Endodermal cell (in vitro differentiated cells): ENCODE measurements at regions not wholly inside any gene's neighbourhood (a gene's known extent, or its start where the extent isn't known, plus 50 kb on each side); places are given as distances from the start of the nearest gene placed in this dataset.

ENCODE experiments used
- DNase-seq: peaks from one replicate; pipeline ENCODE4 v3.0.0-alpha.2; 2017
- H3K27ac ChIP-seq: 2 replicates; pipeline ENCODE4 v1.5.1; 2013; ENCODE audit warnings: mild to moderate bottlenecking, low read depth, low read length, moderate library complexity
- H3K27me3 ChIP-seq: 2 replicates; pipeline ENCODE4 v1.6.1; 2013; ENCODE audit warnings: mild to moderate bottlenecking, low read length, moderate library complexity; ENCODE audit not compliant: insufficient read depth, control insufficient read depth, poor library complexity, severe bottlenecking
- H3K36me3 ChIP-seq: 2 replicates; pipeline ENCODE4 v1.7.0; 2013; ENCODE audit warnings: mild to moderate bottlenecking, low read length, moderate library complexity; ENCODE audit not compliant: control insufficient read depth, insufficient read depth
- H3K4me1 ChIP-seq: one replicate; pipeline ENCODE4 v1.7.0; 2013; ENCODE audit warnings: low read length; ENCODE audit not compliant: control insufficient read depth, insufficient read depth
- H3K4me3 ChIP-seq: 2 replicates; pipeline ENCODE4 v1.5.1; 2013; ENCODE audit warnings: mild to moderate bottlenecking, low read length, moderate library complexity
- H3K9ac ChIP-seq: 2 replicates; pipeline ENCODE4 v1.6.1; 2013; ENCODE audit warnings: mild to moderate bottlenecking, low read length, moderate library complexity; ENCODE audit not compliant: poor library complexity, severe bottlenecking; ENCODE audit errors: extremely low read depth
- H3K9me3 ChIP-seq: 2 replicates; pipeline ENCODE4 v1.6.1; 2013; ENCODE audit warnings: mild to moderate bottlenecking, low read length, moderate library complexity; ENCODE audit not compliant: control insufficient read depth
- H3K27ac Mint-ChIP-seq: 2 replicates; pipeline ENCODE4 v1.8.0; 2020; ENCODE audit warnings: mixed read lengths
- H3K27me3 Mint-ChIP-seq: 2 replicates; pipeline ENCODE4 v1.8.0; 2021; ENCODE audit warnings: mild to moderate bottlenecking, mixed read lengths; ENCODE audit not compliant: insufficient read depth
- H3K36me3 Mint-ChIP-seq: 2 replicates; pipeline ENCODE4 v1.8.0; 2020; ENCODE audit warnings: low read depth, mixed read lengths
- H3K4me1 Mint-ChIP-seq: 2 replicates; pipeline ENCODE4 v1.8.0; 2020; ENCODE audit warnings: mixed read lengths
- H3K4me3 Mint-ChIP-seq: 2 replicates; pipeline ENCODE4 v1.8.0; 2020; ENCODE audit warnings: mild to moderate bottlenecking, moderate library complexity, mixed read lengths
- H3K9me3 Mint-ChIP-seq: 2 replicates; pipeline ENCODE4 v1.8.0; 2020; ENCODE audit warnings: mild to moderate bottlenecking, mixed read lengths
- CTCF ChIP-seq: fragments of 200-600 bp; sonication (generic); conservative IDR thresholded peaks from 2 replicates; pipeline ENCODE4 v1.5.0; 2021; ENCODE audit warnings: antibody characterized with exemption, mild to moderate bottlenecking
- WGBS, 2 experiments: methylation state at CpG; one replicate each; pipeline versions ENCODE4 v1.1.5 to v1.1.7; 2013; ENCODE audit warnings: missing lambda C conversion rate in 2 of 2, mixed read lengths in 1 of 2; ENCODE audit not compliant: insufficient coverage in 1 of 2, insufficient read length in 1 of 2; 5-methylcytosine and 5-hydroxymethylcytosine counted together

- no peak for DNase-seq
- peaks cover 54% of the 10 kb centered on the region for H3K9me3 Mint-ChIP-seq
- peaks cover 7% of the 10 kb centered on the region for H3K36me3 Mint-ChIP-seq
- H3K27me3 Mint-ChIP-seq, result peaks cover 12% of the 10 kb centered on the region
- Histone ChIP-seq H3K9ac (no peak overlapping the region), H3K4me3 (no peak overlapping the region), H3K36me3 (no peaks in the 10 kb centered on the region), H3K27ac (no peak overlapping the region), H3K27me3 (no peaks in the 10 kb centered on the region), H3K4me1 (no peaks in the 10 kb centered on the region), H3K9me3 (peaks cover 38% of the 10 kb centered on the region)
- no peak overlapping the region for H3K4me3 Mint-ChIP-seq
- peaks cover 8% of the 10 kb centered on the region for H3K4me1 Mint-ChIP-seq
- WGBS, 2 experiments, result 70 to 84% methylated on average over 2 to 6 of the region's 6 CpGs
- no peak overlapping the region for H3K27ac Mint-ChIP-seq
- TF ChIP-seq CTCF, result no peak
Measured at GRCh38 chr1:5264476-5264875, 610.1 kb downstream of the AJAP1 start.

GRCh38 chr1:5256793-5257192, 602.4 kb downstream of the AJAP1 start:
- Mint-ChIP-seq H3K27ac (no peak overlapping the region), H3K4me3 (no peak overlapping the region), H3K27me3 (peaks cover 5% of the 10 kb centered on the region), H3K9me3 (peaks cover 49% of the 10 kb centered on the region), H3K36me3 (peaks cover 4% of the 10 kb centered on the region), H3K4me1 (peaks cover 5% of the 10 kb centered on the region)
- no peak overlapping the region for H3K9ac ChIP-seq
- no peak overlapping the region for H3K4me3 ChIP-seq
- H3K27me3 ChIP-seq, result no peaks in the 10 kb centered on the region
- TF ChIP-seq CTCF, result no peak
- DNase-seq, result no peak
- peaks cover 32% of the 10 kb centered on the region for H3K9me3 ChIP-seq
- no peaks in the 10 kb centered on the region for H3K4me1 ChIP-seq
- WGBS, 2 experiments, result 50 to 91% methylated on average over 1 to 2 of the region's 2 CpGs
- no peaks in the 10 kb centered on the region for H3K36me3 ChIP-seq
- H3K27ac ChIP-seq, result no peak overlapping the region

- DNase-seq, result no peak
- no peaks in the 10 kb centered on the region for H3K27me3 ChIP-seq
- H3K27ac ChIP-seq, result no peak overlapping the region
- Mint-ChIP-seq H3K36me3 (peaks cover 4% of the 10 kb centered on the region), H3K4me3 (no peak overlapping the region), H3K27ac (no peak overlapping the region), H3K27me3 (peaks cover 5% of the 10 kb centered on the region), H3K9me3 (peaks cover 44% of the 10 kb centered on the region), H3K4me1 (peaks cover 5% of the 10 kb centered on the region)
- no peaks in the 10 kb centered on the region for H3K36me3 ChIP-seq
- no peaks in the 10 kb centered on the region for H3K4me1 ChIP-seq
- H3K9me3 ChIP-seq, result peaks cover 28% of the 10 kb centered on the region
- TF ChIP-seq CTCF, result no peak
- no peak overlapping the region for H3K9ac ChIP-seq
- WGBS, 2 experiments, result 96 to 100% methylated on average over 2 of the region's 2 CpGs
- H3K4me3 ChIP-seq, result no peak overlapping the region
Measured at GRCh38 chr1:5254975-5255374, 600.6 kb downstream of the AJAP1 start.
